Keratinocyte (primary cell): ENCODE measurements at regions not wholly inside any gene's neighbourhood (a gene's known extent, or its start where the extent isn't known, plus 50 kb on each side); places are given as distances from the start of the nearest gene placed in this dataset.

Experiments used
- DNase-seq: peaks from one replicate; pipeline ENCODE4 v3.0.0-alpha.2; 2011; ENCODE audit warnings: low read depth, missing footprints, low spot score
- FAIRE-seq: peaks from 2 replicates; lab custom pipeline; 2011; peaks lifted over from hg19 to GRCh38; lab: Jason Lieb, UNC
- H2AFZ ChIP-seq: 2 replicates; pipeline ENCODE4 v1.6.0; 2012; ENCODE audit warnings: low read length, control low read depth, inconsistent platforms; ENCODE audit not compliant: control insufficient read depth
- H3K27ac ChIP-seq: 2 replicates; pipeline ENCODE4 v1.5.1; 2011; ENCODE audit warnings: low read length; ENCODE audit not compliant: control insufficient read depth, insufficient read depth
- H3K27me3 ChIP-seq: 3 replicates; pipeline ENCODE4 v1.6.0; 2011; ENCODE audit warnings: low read length; ENCODE audit not compliant: control insufficient read depth, insufficient read depth; ENCODE audit errors: extremely low read depth
- H3K36me3 ChIP-seq, 2 experiments: 2 replicates in 1 of 2; 3 replicates in 1 of 2; pipeline ENCODE4 v1.5.1; 2011; ENCODE audit warnings: low read length in 2 of 2, mild to moderate bottlenecking in 1 of 2; ENCODE audit not compliant: control insufficient read depth in 2 of 2, insufficient read depth in 2 of 2; ENCODE audit errors: extremely low read depth in 1 of 2
- H3K4me1 ChIP-seq: 3 replicates; pipeline ENCODE4 v1.5.1; 2011; ENCODE audit warnings: low read length; ENCODE audit not compliant: control insufficient read depth, insufficient read depth; ENCODE audit errors: extremely low read depth
- H3K4me2 ChIP-seq: 3 replicates; pipeline ENCODE4 v1.6.0; 2011; ENCODE audit warnings: low read depth, low read length; ENCODE audit not compliant: control insufficient read depth, insufficient read depth; ENCODE audit errors: extremely low read depth
- H3K4me3 ChIP-seq, 3 experiments: fragments of 200-600 bp in 1 of 3; sonication (generic) in 1 of 3; 2 replicates in 2 of 3; 3 replicates in 1 of 3; pipeline ENCODE4 v1.5.1; 2011 to 2016; ENCODE audit warnings: low read length in 3 of 3, mild to moderate bottlenecking in 3 of 3, control low read depth in 2 of 3, inconsistent platforms in 1 of 3, low read depth in 1 of 3, mixed read lengths in 1 of 3, mixed run types in 1 of 3, moderate library complexity in 1 of 3; ENCODE audit not compliant: control insufficient read depth in 2 of 3, insufficient read depth in 2 of 3; ENCODE audit errors: extremely low read depth in 1 of 3
- H3K79me2 ChIP-seq: 2 replicates; pipeline ENCODE4 v1.6.0; 2012; ENCODE audit warnings: low read length; ENCODE audit not compliant: control insufficient read depth, insufficient read depth
- H3K9ac ChIP-seq: 3 replicates; pipeline ENCODE4 v1.6.0; 2011; ENCODE audit warnings: low read length; ENCODE audit not compliant: control insufficient read depth, insufficient read depth; ENCODE audit errors: extremely low read depth
- H3K9me1 ChIP-seq: 3 replicates; pipeline ENCODE4 v1.6.0; 2011; ENCODE audit warnings: low read length; ENCODE audit not compliant: control insufficient read depth, insufficient read depth; ENCODE audit errors: extremely low read depth
- H3K9me3 ChIP-seq: 2 replicates; pipeline ENCODE4 v1.5.1; 2012; ENCODE audit warnings: low read depth, low read length; ENCODE audit not compliant: control insufficient read depth
- H4K20me1 ChIP-seq: 3 replicates; pipeline ENCODE4 v1.6.0; 2011; ENCODE audit warnings: low read length; ENCODE audit not compliant: control insufficient read depth, insufficient read depth; ENCODE audit errors: extremely low read depth
- CTCF ChIP-seq, 3 experiments: IDR thresholded peaks in 1 of 3; conservative IDR thresholded peaks in 1 of 3; optimal IDR thresholded peaks in 1 of 3; 2 replicates in 2 of 3; 3 replicates in 1 of 3; pipeline versions ENCODE3 to v1.5.1; 2011; ENCODE audit warnings: low read length in 3 of 3, mild to moderate bottlenecking in 3 of 3, moderate library complexity in 2 of 3, control low read depth in 1 of 3, inconsistent platforms in 1 of 3; ENCODE audit not compliant: insufficient read depth in 2 of 3; ENCODE audit errors: extremely low read depth in 1 of 3
- EZH2 ChIP-seq: IDR thresholded peaks from one replicate; pipeline ENCODE4 v1.6.1; 2012; ENCODE audit warnings: inconsistent platforms, mild to moderate bottlenecking, low read length, moderate library complexity
- dilution Hi-C: fragments of 300-500 bp; cut with MboI; formaldehyde crosslinking; loops from one replicate; pipeline ENCODE4 v1.7.0; 2020; ENCODE audit warnings: low sequenced_read_pairs; ENCODE audit not compliant: extremely low pct_ligation_motif_present

GRCh38 chr11:70637949-70638583 is 239.7 kb downstream of the CTTN start:
- no peak for FAIRE-seq
- dilution Hi-C loops, result no loop called here
- H3K9me3 ChIP-seq, result peaks cover 15% of the 10 kb centered on the region
- no peak overlapping the region for H3K27ac ChIP-seq
- no peaks in the 10 kb centered on the region for H3K27me3 ChIP-seq
- DNase-seq, result no peak
- no peak overlapping the region for H3K4me2 ChIP-seq
- H3K4me1 ChIP-seq, result no peaks in the 10 kb centered on the region
- H3K4me3 ChIP-seq, result no peak overlapping the region
- no peaks in the 10 kb centered on the region for H3K9me1 ChIP-seq
- no peak for TF ChIP-seq CTCF (optimal IDR thresholded peaks at IDR 0.05 in 1 of 3, IDR thresholded peaks at IDR 0.05 in 1 of 3, conservative IDR thresholded peaks at IDR 0.05 in 1 of 3; ENCODE audit: extremely low read depth in 1 of 3, insufficient read depth in 2 of 3, low read length in 3 of 3)
- no peak for TF ChIP-seq EZH2
- H3K9ac ChIP-seq, result no peak overlapping the region
- no peaks in the 10 kb centered on the region for H3K36me3 ChIP-seq
- no peak overlapping the region for H2AFZ ChIP-seq
- H3K79me2 ChIP-seq, result no peaks in the 10 kb centered on the region
- no peaks in the 10 kb centered on the region for H4K20me1 ChIP-seq

- Histone ChIP-seq H3K4me1 (no peaks in the 10 kb centered on the region), H2AFZ (no peak overlapping the region), H3K9me1 (no peaks in the 10 kb centered on the region), H3K36me3 (no peaks in the 10 kb centered on the region), H3K27ac (no peak overlapping the region), H3K27me3 (no peaks in the 10 kb centered on the region), H3K9ac (no peak overlapping the region), H3K4me2 (no peak overlapping the region), H3K4me3 (no peak overlapping the region), H3K79me2 (no peaks in the 10 kb centered on the region), H3K9me3 (peaks cover 14% of the 10 kb centered on the region), H4K20me1 (no peaks in the 10 kb centered on the region)
- dilution Hi-C loops, result no loop called here
- FAIRE-seq (no peak), DNase-seq (no peak)
- TF ChIP-seq CTCF (optimal IDR thresholded peaks at IDR 0.05 in 1 of 3, IDR thresholded peaks at IDR 0.05 in 1 of 3, conservative IDR thresholded peaks at IDR 0.05 in 1 of 3; ENCODE audit: extremely low read depth in 1 of 3, insufficient read depth in 2 of 3, low read length in 3 of 3) (no peak), EZH2 (no peak)
These were observed 242.1 kb downstream of the CTTN start for GRCh38 chr11:70640408-70640807.
